ENCODE measurements at regions not wholly inside any gene's neighbourhood (a gene's known extent, or its start where the extent isn't known, plus 50 kb on each side); places are given as distances from the start of the nearest gene placed in this dataset.

- DNase-seq (ENCODE audit: low read depth in 2 of 3, low spot score in 2 of 3), result no peak
Measured at GRCh38 chr6:19432966-19433498, 404.1 kb upstream of the ID4 start.

GRCh38 chr6:19434065-19434464 lies 403.1 kb upstream of the ID4 start:
- DNase-seq (ENCODE audit: low read depth in 2 of 3, low spot score in 2 of 3), result no peak

- DNase-seq (ENCODE audit: low read depth in 2 of 3, low spot score in 2 of 3), result no peak
Measured at GRCh38 chr6:19435755-19436154, 401.4 kb upstream of the ID4 start.

DNA sequence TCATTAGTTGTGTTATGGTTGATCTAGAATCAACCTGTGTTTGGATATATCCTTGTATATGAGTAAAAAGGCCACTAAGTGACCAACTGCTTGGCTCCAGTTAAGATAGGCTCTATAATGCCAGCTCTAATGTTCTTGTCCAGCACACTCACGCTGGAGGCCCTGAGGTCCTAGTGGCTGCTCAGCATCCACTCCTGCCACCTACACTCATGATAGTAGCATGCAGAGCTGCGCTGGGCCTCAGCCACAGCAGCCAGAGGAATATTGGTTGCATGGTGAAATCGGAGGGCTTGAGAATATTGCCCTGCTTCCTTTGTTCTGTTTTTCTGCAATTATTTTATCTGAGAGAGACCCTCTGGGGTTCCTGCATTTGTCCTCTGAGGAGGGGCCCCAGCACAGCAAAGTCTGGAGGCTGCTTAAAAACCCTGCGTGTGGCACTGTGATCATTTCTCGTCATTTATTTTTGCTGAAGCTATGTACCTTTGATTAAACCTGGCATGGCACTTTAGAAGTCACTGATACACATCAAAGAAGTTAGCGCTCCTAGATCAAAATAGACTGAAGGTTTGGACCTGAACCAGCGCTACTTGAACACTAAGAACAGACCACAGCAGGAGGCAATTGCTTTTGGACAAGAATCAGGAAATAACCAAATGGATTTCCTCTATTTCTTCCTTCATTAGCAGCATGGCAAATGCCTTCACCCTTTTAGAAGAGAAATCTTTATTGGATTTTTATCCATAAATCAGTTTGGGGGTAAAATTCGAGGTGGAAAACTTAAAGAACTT lies 398.4 kb upstream of the ID4 start:
- DNase-seq (ENCODE audit: low read depth in 2 of 3, low spot score in 2 of 3), result no peak

DNA sequence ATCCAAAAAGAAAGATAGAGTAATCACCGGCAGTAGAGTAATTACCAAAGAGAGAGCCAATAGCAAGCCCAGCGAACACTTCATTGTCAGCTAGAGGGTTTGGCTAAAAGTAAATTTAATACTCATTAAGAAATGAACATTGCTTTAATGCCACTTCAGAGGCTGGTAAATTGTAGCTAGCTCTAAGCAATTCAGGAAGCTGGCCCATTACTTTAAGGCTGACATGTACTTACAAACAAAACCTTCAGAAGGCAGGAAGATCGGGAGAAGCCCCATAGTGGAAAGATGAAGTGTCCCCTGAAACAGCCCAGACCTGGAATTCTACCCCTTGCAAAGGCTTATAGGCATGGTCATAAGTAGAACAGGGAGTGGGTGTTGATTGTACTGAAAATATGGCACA lies 396.6 kb upstream of the ID4 start:
- no peak for DNase-seq (ENCODE audit: low read depth in 2 of 3, low spot score in 2 of 3)

GRCh38 chr6:19443411-19443810 lies 393.8 kb upstream of the ID4 start:
- DNase-seq (ENCODE audit: low read depth in 2 of 3, low spot score in 2 of 3), result no peak

- DNase-seq (ENCODE audit: low read depth in 2 of 3, low spot score in 2 of 3), result no peak
Measured at GRCh38 chr6:19444041-19444440, 393.1 kb upstream of the ID4 start.

DNA sequence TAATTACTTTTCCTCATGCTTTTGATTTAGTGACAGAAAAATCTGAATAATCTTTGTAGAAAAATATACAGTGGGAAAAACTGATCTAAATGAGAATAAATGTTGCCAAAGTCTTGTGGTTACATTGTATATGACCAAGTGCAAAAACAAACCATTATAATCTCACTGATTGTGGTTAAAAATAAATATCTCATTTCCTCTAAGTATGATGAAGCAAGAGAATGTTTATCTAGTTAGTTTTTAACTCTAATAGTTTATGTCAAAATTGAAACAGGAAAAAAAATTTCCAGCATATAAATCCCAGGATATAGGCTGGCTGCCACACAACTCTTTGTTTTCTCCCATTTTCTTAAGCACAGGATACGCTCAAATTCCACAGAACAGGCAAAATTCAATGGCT lies 392.7 kb upstream of the ID4 start:
- no peak for DNase-seq (ENCODE audit: low read depth in 2 of 3, low spot score in 2 of 3)

GRCh38 chr6:19446570-19446969 lies 390.6 kb upstream of the ID4 start:
- no peak for DNase-seq (ENCODE audit: low read depth in 2 of 3, low spot score in 2 of 3)

DNA sequence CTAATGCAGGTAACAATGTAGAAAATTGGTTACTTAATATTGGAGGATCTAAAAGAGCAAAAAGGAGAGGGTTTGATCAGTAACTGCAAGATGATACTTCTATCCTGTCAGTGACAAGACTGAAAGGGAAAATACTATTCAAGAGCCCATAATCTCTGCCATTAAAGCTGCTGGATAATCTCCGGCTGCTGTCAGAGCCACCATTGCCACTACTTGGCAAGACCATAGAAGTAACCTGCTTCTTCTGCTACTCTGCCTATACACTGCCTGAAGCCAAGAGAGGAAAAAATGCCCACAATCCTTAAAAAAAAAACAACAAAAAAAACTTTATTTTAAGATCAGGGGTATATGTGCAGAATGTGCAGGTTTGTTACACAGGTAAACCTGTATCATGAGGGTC lies 386.5 kb upstream of the ID4 start:
- DNase-seq (ENCODE audit: low read depth in 2 of 3, low spot score in 2 of 3), result no peak

- DNase-seq (ENCODE audit: low read depth in 2 of 3, low spot score in 2 of 3), result no peak
Measured at GRCh38 chr6:19452495-19452894, 384.7 kb upstream of the ID4 start.

GRCh38 chr6:19454001-19454720 lies 383.0 kb upstream of the ID4 start:
- no peak for DNase-seq (ENCODE audit: low read depth in 2 of 3, low spot score in 2 of 3)

GRCh38 chr6:19454721-19455392 lies 382.3 kb upstream of the ID4 start:
- no peak for DNase-seq (ENCODE audit: low read depth in 2 of 3, low spot score in 2 of 3)

DNA sequence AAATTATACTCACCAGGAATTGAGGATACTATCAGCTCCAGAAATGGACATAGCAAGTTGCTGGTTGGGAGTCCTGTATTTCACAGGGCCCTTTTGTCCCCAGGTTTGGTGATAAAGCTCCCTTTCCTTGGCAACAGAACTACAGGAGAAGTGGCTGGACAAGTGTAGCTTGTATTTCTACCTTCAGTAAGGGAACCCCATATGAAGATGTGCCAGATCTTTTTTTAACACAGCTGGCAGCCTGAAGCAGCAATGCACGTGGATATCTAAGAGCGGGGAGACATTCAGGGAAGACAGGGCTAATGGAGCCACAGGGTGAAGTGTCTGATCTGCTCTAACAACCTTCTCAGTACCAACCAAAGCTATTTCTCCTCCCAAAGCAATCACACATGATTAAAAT lies 373.9 kb upstream of the ID4 start:
- no peak for DNase-seq (ENCODE audit: low read depth in 2 of 3, low spot score in 2 of 3)

DNA sequence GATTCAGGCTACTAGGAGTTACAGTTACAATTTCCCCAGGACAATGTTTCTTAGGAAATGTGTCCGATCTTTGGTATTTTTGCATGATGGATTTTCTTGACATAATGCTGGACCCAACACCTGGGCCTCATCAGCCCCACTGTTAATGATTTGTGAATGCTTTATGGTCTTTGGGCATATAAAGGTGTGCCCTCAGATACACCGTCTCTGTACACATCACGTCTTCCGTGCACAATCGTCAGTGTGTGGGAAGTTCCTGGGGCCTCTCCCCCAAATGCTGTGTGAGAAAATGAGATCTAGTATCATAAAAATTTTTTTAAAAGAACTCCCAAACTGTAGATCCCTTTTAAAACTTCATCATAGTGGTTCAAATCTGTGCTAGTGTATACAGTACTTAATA lies 373.2 kb upstream of the ID4 start:
- DNase-seq (ENCODE audit: low read depth in 2 of 3, low spot score in 2 of 3), result no peak

- DNase-seq (ENCODE audit: low read depth in 2 of 3, low spot score in 2 of 3), result no peak
Measured at GRCh38 chr6:19465256-19465655, 371.9 kb upstream of the ID4 start.

DNA sequence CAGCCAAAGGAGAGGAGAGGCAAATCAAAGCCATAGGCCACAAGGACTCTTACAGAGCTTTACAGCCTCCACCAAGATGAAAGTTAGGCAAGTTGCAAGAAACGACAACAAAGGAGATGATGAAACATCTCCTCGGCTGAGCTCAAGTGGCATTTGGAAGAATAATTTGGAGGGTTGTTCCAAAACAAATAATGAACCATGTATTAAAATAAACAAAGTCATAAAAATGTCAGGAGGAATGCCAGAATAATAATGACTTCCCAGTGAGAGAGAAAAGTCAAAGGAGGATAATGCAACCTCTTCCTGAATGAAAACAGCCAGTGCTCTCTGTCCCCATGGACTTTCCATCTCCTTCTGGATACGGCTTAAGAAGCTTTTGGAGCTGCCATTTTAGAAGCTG lies 371.4 kb upstream of the ID4 start:
- no peak for DNase-seq (ENCODE audit: low read depth in 2 of 3, low spot score in 2 of 3)

DNA sequence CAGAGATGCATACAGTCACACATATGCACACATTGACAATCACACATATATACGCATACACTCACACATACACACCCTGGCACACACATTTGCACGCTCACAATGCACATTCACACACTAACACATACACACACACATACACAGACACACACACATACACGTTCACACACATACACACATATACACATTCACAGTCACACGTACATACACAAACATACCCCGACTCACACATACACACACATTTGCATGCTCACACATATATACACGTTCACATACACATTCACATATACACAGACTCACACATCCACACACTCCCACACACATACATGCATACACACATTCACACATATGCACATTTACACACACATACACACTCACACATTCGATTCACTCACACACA lies 366.8 kb upstream of the ID4 start:
- DNase-seq (ENCODE audit: low read depth in 2 of 3, low spot score in 2 of 3), result no peak

DNA sequence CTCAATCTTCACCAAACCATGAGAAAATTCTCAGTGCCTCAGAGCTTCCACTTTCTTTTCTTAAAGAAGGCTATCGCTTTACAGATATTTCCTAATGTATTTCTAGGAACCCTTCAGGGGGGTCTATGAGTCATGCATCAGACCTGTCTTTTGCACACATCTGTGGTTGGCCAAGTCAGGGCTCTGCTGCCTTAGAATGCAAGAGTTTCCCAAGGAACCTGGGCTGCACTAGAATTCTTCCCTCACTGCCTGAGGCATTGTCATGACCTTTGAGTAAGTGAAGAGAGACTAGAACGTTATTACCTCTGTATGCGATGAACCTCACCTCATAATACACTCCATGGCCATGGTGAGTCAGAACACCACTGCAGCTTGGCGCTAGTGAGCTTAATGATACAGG lies 365.0 kb upstream of the ID4 start:
- no peak for DNase-seq (ENCODE audit: low read depth in 2 of 3, low spot score in 2 of 3)

- no peak for DNase-seq (ENCODE audit: low read depth in 2 of 3, low spot score in 2 of 3)
Measured at GRCh38 chr6:19472850-19473249, 364.3 kb upstream of the ID4 start.

GRCh38 chr6:19477563-19477962 lies 359.6 kb upstream of the ID4 start:
- no peak for DNase-seq (ENCODE audit: low read depth in 2 of 3, low spot score in 2 of 3)

GRCh38 chr6:19478273-19478672 lies 358.9 kb upstream of the ID4 start:
- no peak for DNase-seq (ENCODE audit: low read depth in 2 of 3, low spot score in 2 of 3)

Measured in hematopoietic multipotent progenitor cell (in vitro differentiated cells).